HFF-Myc (cell line): ENCODE measurements at regions not wholly inside any gene's neighbourhood (a gene's known extent, or its start where the extent isn't known, plus 50 kb on each side); places are given as distances from the start of the nearest gene placed in this dataset.
"Not testable (repeated sequence)": the region's sequence is repeated elsewhere in the genome, so short reads cannot be mapped to it uniquely, and the experiment has no call there.

ENCODE experiments used
- DNase-seq: peaks from one replicate; pipeline ENCODE4 v3.0.0-alpha.2; 2011; ENCODE audit warnings: low read depth; ENCODE audit errors: extremely low read depth
- H3K4me3 ChIP-seq: replicated peaks from 2 replicates; pipeline ENCODE4 v1.5.1; 2011; ENCODE audit warnings: low read depth, mild to moderate bottlenecking, control low read depth, low read length
- TF ChIP-seq, protein P1 (sequence below): IDR thresholded peaks from 2 replicates; pipeline ENCODE4 v1.5.1; 2012; ENCODE audit warnings: mild to moderate bottlenecking, low read depth, low read length, control low read depth; ENCODE audit errors: missing control alignments

GRCh38 chr7:10455936-10456335 is 517.7 kb upstream of the PHF14 start:
- TF ChIP-seq, protein P1, sequence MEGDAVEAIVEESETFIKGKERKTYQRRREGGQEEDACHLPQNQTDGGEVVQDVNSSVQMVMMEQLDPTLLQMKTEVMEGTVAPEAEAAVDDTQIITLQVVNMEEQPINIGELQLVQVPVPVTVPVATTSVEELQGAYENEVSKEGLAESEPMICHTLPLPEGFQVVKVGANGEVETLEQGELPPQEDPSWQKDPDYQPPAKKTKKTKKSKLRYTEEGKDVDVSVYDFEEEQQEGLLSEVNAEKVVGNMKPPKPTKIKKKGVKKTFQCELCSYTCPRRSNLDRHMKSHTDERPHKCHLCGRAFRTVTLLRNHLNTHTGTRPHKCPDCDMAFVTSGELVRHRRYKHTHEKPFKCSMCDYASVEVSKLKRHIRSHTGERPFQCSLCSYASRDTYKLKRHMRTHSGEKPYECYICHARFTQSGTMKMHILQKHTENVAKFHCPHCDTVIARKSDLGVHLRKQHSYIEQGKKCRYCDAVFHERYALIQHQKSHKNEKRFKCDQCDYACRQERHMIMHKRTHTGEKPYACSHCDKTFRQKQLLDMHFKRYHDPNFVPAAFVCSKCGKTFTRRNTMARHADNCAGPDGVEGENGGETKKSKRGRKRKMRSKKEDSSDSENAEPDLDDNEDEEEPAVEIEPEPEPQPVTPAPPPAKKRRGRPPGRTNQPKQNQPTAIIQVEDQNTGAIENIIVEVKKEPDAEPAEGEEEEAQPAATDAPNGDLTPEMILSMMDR: no peak
- no peak overlapping the region for H3K4me3 ChIP-seq
- DNase-seq: no peak

DNA sequence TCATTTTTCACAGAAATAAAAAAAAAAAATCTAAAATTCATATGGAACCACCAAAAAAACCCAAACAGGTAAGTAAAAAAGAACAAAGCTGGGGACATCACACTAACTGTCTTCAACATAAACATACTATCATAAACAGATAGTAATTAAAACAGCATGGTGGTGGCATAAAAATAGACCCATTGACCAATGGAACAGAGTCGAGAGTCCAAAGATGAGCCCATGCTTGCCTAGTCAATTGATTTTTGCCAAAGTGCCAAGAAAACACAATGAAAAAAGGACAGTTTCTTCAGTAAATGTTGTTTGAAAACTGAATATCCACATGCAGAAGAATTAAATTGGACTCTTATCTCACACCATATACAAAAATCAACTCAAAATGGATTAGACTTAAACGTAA is 513.2 kb upstream of the PHF14 start:
- no peak overlapping the region for H3K4me3 ChIP-seq
- DNase-seq: no peak

GRCh38 chr7:10463701-10464100 is 510.0 kb upstream of the PHF14 start:
- H3K4me3 ChIP-seq: no peak overlapping the region
- TF ChIP-seq, protein P1: no peak
- no peak for DNase-seq

More for the DNA sequence above, 513.2 kb upstream of the PHF14 start:
- TF ChIP-seq, protein P1: no peak

DNA sequence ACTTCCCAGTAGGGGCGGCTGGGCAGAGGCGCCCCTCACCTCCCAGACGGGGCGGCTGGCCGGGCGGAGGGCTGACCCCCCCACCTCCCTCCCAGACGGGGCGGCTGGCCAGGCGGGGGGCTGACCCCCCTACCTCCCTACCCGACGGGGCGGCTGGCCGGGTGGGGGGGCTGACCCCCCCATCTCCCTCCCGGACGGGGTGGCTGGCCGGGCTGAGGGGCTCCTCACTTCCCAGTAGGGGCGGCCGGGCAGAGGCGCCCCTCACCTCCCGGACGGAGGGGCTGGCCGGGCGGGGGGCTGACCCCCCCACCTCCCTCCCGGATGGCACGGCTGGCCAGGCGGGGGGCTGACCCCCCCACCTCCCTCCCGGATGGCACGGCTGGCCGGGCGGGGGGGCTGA is 508.1 kb upstream of the PHF14 start:
- DNase-seq, H3K4me3 ChIP-seq: not testable (repeated sequence)

- H3K4me3 ChIP-seq: no peak overlapping the region
- DNase-seq: no peak
- TF ChIP-seq, protein P1: no peak
Observed at GRCh38 chr7:10468908-10469307, 504.8 kb upstream of the PHF14 start.

- DNase-seq: no peak
- TF ChIP-seq, protein P1: no peak
- H3K4me3 ChIP-seq: no peak overlapping the region
Observed at GRCh38 chr7:10469476-10469875, 504.2 kb upstream of the PHF14 start.

DNA sequence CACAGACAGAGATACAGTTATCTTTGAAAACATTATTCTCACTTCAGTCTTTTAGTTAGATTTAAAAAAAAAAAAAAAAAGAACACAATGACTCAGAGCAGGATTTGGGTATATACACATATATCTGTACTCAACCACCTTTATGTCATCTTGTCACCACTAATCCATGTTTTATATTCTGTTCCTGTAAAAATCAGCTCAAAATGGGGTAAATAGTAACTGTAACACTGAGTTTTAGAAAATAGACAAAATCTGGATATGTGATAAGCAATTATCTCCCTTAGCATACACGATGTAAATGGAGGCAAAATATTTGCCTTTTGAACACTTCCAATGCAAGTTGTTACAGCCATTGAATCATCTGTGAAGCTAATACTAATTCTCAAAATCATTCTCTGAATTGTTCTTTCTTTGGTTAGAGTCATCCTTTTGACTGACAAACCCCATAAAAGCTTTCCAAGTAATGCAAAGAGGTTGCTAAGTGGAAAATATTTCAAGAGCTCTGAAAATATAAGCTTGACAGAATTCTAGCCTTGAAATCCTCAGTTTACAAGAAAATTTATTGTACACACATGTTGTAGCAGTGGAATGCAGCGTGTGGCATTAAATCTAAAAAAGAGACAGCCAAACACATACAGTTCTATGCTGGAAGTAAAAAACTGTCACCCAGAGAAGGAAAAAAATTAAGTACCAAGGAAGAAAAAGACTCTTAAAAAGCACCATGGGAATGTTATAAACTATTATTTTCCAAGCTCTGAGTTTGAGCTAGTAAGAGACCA is 502.2 kb upstream of the PHF14 start:
- H3K4me3 ChIP-seq: no peak overlapping the region
- TF ChIP-seq, protein P1: no peak
- no peak for DNase-seq
